Germinal center (tissue), 1 donor: ENCODE measurements at regions not wholly inside any gene's neighbourhood (a gene's known extent, or its start where the extent isn't known, plus 50 kb on each side); places are given as distances from the start of the nearest gene placed in this dataset.
"Not testable (repeated sequence)": the region's sequence is repeated elsewhere in the genome, so short reads cannot be mapped to it uniquely, and the experiment has no call there.

ENCODE experiments used
- DNase-seq: peaks from one replicate; pipeline ENCODE4 v3.0.0; 2012; ENCODE audit warnings: mixed read lengths, low spot score

DNA sequence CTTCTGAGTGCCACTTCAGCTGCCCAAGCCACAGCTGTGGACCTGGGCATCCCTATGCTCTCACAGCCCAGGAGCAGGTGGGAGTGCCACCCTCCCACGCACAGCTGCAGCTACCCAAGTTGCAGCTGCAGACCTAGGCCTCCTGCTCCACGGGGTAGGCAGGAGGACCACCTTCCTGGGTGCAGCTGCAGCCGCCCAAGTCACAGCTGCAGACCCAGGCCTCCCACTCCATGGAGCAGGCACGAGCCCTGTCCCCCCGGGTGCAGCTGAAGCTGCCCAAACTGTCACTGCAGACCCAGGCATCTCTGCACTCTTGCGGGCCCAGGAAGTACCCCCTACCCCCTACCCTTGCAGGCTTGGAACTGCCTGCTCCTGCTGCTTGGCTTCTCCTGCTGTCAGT lies 260.2 kb downstream of the XPNPEP1 start:
- no peak for DNase-seq

DNA sequence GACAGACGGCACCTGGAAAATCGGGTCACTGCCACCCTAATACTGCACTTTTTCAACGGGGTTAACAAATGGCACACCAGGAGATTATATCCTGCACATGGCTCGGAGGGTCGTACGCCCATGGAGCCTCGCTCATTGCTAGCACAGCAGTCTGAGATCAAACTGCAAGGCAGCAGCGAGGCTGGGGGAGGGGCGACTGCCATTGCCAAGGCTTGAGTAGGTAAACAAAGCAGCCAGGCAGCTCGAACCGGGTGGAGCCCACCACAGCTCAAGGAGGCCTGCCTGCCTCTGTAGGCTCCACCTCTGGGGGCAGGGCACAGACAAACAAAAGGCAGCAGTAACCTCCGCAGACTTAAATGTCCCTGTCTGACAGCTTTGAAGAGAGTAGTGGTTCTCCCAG lies 270.7 kb downstream of the XPNPEP1 start:
- DNase-seq, result not testable (repeated sequence)

DNA sequence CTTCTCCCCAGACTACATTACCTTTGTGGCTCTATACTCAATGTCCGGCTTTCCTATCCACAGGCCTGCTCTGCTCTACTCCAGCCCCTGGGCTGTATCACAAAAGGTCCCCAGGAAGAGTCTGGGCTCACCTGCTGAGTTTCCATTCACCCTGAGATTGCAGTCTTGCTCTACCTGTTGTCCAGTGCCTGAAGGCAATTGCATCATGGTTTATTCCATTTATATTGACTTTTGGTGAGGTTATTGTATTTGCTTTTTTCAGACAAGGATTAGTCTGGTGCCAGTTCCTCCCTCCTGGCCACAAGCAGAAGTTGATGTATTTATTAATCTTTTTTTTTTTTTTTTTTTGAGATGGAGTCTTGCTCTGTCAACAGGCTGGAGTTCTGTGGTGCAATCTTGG lies 273.1 kb downstream of the XPNPEP1 start:
- DNase-seq, result no peak

DNA sequence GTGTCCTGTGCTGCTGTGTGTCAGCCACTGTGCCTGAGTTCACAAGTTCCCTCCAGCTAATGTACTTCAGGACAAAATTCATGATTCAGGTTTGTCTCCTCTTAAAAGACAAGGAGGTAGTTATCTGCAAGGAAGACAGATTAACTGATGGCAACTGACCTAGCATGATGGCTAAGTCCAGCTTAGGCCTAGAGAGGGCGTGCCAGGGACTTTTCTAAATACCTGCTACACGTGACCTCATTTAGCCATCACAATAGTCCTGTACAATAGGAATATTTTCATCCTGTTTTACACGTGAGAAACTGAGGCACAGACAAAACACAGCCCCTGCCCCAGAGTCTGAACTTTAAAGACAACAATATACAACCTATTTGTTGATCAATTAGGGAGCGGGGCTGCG lies 275.7 kb downstream of the XPNPEP1 start:
- no peak for DNase-seq

- no peak for DNase-seq
Measured at GRCh38 chr10:109633846-109634245, 289.5 kb downstream of the XPNPEP1 start.

DNA sequence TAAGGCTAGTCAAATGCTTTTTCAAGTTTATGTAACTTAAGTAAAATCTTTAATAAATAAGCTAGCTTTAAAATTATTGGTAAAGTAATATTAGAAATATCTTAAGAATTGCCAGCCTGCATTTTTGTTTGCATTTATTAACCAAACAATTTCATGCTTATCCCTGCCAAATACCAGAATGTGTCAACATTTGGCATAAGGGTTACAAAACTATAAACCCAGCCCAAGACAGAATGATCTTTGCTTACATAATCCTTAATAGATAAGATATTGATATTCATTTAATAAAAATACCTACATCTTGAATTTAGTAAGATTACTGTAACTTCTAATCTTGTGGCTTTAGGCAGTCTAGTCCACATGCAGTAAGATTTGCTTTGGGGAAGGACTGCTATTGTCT lies 290.3 kb downstream of the XPNPEP1 start:
- not testable (repeated sequence) for DNase-seq

- no peak for DNase-seq
Measured at GRCh38 chr10:109624939-109625338, 298.4 kb downstream of the XPNPEP1 start.

- DNase-seq, result no peak
Measured at GRCh38 chr10:109622566-109622965, 300.7 kb downstream of the XPNPEP1 start.

DNA sequence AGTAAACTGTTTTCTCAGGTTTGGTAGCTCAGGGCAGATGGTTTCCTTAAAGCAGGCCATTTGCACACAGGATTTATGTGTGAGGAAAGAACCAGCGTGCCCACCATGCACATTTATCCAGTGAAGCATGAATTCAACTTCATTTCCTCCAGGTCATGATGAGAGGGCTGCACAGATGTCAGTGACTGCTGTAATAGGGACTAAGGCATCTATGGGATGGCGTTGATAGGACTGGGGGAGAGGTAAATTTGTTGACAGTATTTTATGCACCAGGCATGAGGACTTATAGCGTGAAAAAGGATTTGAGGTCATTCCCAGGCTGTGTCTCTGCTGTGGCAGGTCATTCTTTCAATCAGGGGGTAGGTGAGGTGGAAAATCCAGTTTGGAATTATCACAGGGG lies 302.9 kb downstream of the XPNPEP1 start:
- DNase-seq, result no peak

DNA sequence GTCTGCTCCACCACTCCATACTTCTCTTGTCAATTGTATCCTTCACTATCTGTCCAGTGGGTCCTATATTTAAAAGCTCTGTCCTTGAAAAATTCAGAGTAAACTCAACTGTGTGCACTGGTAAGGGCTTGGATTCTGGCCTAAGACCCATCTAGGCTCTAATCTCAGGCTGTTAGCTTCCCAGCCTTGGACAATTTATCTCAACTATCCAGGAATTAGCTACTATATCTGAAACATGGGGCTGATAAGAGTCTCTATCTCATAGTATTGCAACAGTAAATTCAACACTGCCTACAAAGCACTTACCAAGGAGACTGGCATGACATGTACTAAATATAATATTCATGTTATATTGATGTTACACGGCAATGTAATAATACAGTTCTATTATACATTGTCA lies 303.4 kb downstream of the XPNPEP1 start:
- DNase-seq, result no peak

- no peak for DNase-seq
Measured at GRCh38 chr10:109618748-109619147, 304.6 kb downstream of the XPNPEP1 start.

GRCh38 chr10:109618301-109618700 lies 305.0 kb downstream of the XPNPEP1 start:
- DNase-seq, result no peak

- no peak for DNase-seq
Measured at GRCh38 chr10:109616359-109616980, 306.8 kb downstream of the XPNPEP1 start.

GRCh38 chr10:109595356-109595755 lies 328.0 kb downstream of the XPNPEP1 start:
- not testable (repeated sequence) for DNase-seq

DNA sequence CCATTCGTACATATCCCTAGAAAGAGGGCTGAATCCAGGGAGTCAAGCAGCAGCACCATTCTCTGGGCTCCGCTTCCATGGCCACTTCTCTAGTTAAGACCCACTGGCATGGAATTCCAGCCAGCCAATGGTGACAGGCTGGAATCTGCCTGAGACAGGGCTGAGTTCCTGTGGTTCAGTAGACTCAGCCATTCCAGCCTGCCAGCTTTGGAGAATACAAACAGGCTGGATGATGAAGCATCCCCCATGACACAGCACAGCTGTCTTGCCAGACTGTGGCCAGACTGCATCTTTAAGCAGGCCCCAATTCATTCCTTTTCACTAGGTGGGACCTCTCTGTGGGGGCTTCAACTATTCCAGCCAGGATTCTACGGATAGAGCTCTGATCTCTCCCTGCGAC lies 329.6 kb downstream of the XPNPEP1 start:
- no peak for DNase-seq

DNA sequence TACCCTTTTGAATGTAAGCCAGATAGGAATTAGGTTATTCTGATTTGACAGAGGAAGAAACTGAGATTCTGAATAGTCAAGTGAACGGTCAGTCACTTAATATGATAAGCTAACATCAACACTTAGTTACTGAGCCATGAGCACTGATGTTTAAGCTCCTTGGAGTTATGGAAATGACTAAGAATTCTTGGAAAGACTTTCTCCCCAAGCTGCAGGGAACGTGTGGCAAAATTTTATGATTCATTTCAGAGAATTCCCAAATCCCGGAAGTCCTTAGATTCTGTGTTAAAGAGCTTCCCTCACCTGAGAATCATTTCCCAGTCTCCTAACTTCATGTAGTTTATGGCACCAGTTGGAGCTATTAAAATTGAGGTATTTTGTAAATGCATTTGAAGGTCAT lies 330.9 kb downstream of the XPNPEP1 start:
- no peak for DNase-seq

- DNase-seq, result no peak
Measured at GRCh38 chr10:109591601-109592000, 331.7 kb downstream of the XPNPEP1 start.

DNA sequence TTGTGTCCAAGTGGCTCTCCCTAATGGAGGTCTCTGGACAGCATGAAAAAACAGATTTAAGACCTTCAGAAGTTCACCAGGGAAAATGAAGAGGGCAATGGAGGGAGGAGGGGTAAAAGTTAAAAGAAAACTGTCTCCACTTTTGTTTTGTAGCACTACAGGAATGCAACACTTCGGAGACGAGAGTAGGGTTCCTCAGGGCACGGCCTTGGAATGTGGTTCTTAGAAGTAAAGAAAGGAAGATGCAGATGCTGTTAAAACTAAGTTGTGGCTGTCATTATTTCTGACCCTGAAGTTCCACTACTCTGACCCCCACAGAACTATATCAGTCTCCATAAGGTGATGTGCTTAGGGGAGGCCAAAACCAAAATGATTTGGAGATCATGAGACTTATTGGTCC lies 335.1 kb downstream of the XPNPEP1 start:
- DNase-seq, result no peak

DNA sequence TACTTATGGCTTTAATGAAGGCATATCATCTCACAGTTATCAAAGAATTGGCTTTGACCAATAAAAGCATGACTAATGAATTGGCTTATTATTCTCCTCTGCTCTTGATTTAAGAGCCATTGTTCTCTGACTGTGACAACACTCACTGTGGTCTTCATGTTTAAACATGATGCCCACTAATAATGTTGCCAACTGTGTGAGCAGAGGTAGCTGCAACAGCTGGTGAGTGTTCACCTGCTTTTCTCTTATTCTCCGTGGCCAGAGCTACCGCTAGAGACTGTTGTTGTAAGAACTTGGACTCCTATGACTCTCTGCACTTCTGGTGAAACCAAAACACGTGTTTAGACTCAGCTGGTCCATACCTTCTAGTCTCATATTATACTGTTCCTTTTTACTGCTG lies 335.9 kb downstream of the XPNPEP1 start:
- no peak for DNase-seq

DNA sequence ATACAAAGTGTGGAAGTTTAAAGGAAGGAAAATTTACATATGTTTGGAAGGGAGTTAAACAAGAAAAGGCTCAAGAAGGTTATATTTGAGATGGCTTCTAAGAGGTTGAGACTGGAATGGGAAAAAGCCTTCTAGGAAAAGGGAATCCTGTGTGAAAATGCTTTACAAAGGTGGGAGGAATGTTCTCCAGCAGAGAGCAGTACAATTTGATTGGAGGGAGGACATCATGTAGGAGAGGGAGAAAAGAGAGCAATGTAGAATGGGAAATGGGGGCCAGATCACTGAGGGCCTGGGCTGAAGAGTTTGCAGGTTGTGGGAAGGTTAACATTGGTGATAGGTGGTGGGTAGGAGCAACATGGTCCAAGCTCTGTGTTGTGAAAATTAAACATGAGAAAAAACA lies 366.9 kb downstream of the XPNPEP1 start:
- DNase-seq, result no peak

- not testable (repeated sequence) for DNase-seq
Measured at GRCh38 chr10:109542050-109542603, 381.2 kb downstream of the XPNPEP1 start.

DNA sequence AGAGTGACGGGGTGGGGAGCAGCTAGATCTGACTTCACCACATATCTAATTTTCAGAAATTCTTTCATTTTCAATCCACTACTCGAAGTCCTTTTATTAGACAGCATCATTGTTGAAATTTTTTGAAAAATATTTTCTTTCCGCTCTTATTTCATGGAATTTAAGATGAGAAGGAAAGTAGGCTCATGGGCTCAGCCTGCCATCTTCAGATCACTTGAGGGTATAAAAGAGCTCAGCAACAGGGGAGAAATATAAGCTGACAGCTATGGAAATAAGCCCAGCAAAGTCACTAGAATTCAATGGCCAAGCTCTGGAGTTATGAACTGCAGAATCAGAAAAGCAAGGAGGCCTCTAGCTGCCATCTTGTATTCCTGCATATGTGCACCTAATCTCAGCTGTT lies 389.1 kb downstream of the XPNPEP1 start:
- no peak for DNase-seq

- DNase-seq, result no peak
Measured at GRCh38 chr10:109529258-109529657, 394.1 kb downstream of the XPNPEP1 start.

GRCh38 chr10:109517748-109518147 lies 405.6 kb downstream of the XPNPEP1 start:
- DNase-seq, result no peak
